AG09319 (cell line): ENCODE measurements at regions not wholly inside any gene's neighbourhood (a gene's known extent, or its start where the extent isn't known, plus 50 kb on each side); places are given as distances from the start of the nearest gene placed in this dataset.

Experiments
- DNase-seq: peaks from one replicate; pipeline ENCODE4 v3.0.0-alpha.2; 2010; ENCODE audit warnings: low read depth; ENCODE audit errors: extremely low read depth
- TF ChIP-seq, protein P1 (sequence below): IDR thresholded peaks from 2 replicates; pipeline ENCODE4 v1.5.1; 2011; ENCODE audit warnings: low read depth, mild to moderate bottlenecking, inconsistent platforms, low read length, moderate library complexity

DNA sequence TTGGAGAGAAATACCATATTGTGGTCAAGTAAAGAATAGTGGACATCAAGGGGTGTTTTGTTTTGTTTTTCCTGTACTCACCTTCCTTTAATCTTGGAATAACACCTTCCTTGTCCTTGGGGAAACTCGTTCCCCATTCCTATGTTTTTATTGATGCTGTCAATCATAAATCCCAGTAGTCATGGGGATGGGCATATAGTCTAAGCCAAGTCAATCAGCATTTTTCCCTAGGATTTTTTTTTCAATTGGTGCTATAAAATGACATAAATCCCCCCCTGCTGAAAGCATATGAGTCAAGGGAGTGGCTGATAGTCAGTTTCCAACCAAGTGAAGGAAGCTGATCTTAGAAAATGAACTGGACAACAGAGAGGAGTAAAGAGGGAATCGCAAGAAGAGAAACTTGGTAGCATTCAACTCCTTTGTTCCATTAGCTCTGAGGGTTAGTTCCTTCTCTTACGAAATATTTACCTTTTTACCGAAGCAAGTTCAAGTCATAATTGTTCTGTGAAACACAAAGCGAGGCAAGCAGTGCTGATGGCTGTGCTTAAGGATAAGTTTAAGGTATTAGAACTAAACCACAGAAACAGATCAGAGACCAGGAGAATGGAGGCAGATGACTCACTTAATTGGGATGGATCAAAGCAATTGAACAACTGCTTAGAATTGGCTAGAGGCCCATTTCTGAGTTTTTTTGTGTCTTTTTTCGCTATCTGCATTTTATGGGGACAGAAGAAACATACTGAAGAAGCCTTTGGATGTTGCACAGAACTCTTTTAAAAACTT, 218.6 kb downstream of the SEMA6A start:
- no peak for DNase-seq
- TF ChIP-seq, protein P1, sequence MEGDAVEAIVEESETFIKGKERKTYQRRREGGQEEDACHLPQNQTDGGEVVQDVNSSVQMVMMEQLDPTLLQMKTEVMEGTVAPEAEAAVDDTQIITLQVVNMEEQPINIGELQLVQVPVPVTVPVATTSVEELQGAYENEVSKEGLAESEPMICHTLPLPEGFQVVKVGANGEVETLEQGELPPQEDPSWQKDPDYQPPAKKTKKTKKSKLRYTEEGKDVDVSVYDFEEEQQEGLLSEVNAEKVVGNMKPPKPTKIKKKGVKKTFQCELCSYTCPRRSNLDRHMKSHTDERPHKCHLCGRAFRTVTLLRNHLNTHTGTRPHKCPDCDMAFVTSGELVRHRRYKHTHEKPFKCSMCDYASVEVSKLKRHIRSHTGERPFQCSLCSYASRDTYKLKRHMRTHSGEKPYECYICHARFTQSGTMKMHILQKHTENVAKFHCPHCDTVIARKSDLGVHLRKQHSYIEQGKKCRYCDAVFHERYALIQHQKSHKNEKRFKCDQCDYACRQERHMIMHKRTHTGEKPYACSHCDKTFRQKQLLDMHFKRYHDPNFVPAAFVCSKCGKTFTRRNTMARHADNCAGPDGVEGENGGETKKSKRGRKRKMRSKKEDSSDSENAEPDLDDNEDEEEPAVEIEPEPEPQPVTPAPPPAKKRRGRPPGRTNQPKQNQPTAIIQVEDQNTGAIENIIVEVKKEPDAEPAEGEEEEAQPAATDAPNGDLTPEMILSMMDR, result no peak

DNA sequence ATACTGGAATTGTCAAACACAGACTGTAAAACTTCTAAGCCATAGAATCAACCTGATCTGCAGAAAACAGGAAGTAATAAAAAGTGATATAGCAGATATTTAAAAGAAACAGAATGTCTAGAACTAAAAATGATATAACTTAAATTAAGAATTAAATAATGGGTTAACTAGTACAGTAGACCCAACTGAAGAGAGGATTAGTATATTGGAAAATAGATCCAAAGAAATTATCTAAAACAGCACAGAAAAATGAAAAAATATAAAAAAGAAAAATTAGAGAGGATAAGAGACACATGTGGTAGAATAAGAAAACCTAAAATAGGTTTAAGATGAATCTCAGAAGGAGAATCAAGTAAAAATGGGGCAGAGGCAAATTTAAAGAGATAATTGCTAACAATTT, 219.9 kb downstream of the SEMA6A start:
- TF ChIP-seq, protein P1, result no peak

DNA sequence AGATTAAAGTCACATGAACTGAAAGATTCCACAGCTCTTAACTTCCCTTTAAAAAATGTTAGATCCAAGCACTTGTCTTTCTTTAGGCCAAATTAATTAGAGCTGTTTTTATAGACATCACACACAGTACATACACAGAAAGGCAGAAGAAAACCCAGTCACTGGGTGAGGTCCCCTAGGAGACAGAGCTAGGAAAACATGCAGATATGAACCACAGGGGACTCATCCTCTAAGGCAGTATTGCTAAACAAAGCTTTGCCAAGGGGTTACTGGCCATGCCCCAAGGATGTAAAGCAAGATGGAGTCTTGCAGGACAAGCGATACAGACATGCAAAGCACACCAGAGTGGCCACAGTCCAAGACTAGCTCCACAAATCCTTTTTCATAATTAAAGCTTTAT, 227.0 kb downstream of the SEMA6A start:
- TF ChIP-seq, protein P1, result no peak
- no peak for DNase-seq

More for the DNA sequence above, 219.9 kb downstream of the SEMA6A start:
- no peak for DNase-seq

DNA sequence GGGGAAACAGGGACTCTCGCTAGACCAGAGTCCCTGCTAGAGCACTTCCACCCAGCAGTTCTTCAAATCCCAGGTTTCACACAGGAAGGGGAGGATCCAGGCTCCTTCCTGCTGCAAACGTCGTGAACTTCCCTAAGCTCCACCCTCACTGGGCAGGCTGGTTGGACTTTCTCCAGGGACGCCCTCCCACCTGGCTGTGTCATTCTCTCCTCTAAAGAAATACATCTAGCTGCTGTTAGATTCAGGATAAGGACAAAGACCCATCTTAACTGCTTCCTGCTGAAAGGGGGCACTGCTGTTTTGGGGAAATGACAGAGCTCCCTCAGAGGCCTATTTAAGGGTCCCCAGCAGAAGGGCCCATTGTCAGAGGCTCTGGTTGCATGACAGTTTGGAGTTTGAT, 230.7 kb downstream of the SEMA6A start:
- DNase-seq, result no peak
- TF ChIP-seq, protein P1, result no peak
